ENCODE measurements at regions not wholly inside any gene's neighbourhood (a gene's known extent, or its start where the extent isn't known, plus 50 kb on each side); places are given as distances from the start of the nearest gene placed in this dataset.

DNA sequence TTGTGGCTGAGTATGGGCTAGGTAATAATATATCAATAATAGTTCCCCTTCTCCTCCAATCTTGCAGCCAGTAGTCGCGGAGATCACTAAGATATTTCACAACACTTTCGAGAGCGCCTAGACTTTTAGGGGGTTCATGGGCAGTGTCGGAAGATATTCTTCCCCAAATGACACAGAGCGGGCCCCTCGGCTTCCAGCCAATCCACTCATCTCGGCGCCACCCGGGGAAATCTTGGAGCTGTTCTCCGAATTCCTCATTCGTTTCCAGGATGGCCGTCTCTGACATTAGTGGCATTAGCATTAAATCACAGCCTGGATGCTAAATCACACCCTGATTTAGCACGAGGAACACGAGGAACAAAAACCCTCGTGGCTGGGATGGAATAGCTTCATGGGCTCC is 437.7 kb downstream of the ZNF516 start:
- ChIA-PET CTCF (no interaction called here), POLR2A (no interaction called here)
- no peaks in the 10 kb centered on the region for H3K4me1 Mint-ChIP-seq (ENCODE audit: low read depth)
- no peak overlapping the region for H3K27ac ChIP-seq (ENCODE audit: low read depth in 1 of 2, low read length in 2 of 2)
- DNase-seq = no peak
- H3K9me3 Mint-ChIP-seq = no peaks in the 10 kb centered on the region
- H3K27me3 Mint-ChIP-seq = no peaks in the 10 kb centered on the region
- H3K36me3 Mint-ChIP-seq (ENCODE audit: low read depth) = no peaks in the 10 kb centered on the region
- no peaks in the 10 kb centered on the region for H3K36me3 ChIP-seq (ENCODE audit: insufficient read depth, low read length)
- H3K27ac Mint-ChIP-seq = no peak overlapping the region
- peaks cover 0 to 10% of the 10 kb centered on the region in 2 experiments for H3K9me3 ChIP-seq (ENCODE audit: control insufficient read depth in 1 of 2, insufficient read depth in 1 of 2, low read length in 2 of 2)
- TF ChIP-seq, protein P1, sequence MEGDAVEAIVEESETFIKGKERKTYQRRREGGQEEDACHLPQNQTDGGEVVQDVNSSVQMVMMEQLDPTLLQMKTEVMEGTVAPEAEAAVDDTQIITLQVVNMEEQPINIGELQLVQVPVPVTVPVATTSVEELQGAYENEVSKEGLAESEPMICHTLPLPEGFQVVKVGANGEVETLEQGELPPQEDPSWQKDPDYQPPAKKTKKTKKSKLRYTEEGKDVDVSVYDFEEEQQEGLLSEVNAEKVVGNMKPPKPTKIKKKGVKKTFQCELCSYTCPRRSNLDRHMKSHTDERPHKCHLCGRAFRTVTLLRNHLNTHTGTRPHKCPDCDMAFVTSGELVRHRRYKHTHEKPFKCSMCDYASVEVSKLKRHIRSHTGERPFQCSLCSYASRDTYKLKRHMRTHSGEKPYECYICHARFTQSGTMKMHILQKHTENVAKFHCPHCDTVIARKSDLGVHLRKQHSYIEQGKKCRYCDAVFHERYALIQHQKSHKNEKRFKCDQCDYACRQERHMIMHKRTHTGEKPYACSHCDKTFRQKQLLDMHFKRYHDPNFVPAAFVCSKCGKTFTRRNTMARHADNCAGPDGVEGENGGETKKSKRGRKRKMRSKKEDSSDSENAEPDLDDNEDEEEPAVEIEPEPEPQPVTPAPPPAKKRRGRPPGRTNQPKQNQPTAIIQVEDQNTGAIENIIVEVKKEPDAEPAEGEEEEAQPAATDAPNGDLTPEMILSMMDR (IDR thresholded peaks at IDR 0.05) = no peak
- no peak overlapping the region for H3K4me3 Mint-ChIP-seq
- intact Hi-C loops (cut with DNase I, micrococcal nuclease) = no loop called here
- ATAC-seq (ENCODE audit: poor library complexity) = no peak
- no peaks in the 10 kb centered on the region for H3K27me3 ChIP-seq (ENCODE audit: control insufficient read depth in 1 of 2, insufficient read depth in 2 of 2, low read length in 2 of 2)
- H3K4me1 ChIP-seq (ENCODE audit: insufficient read depth, low read length) = no peaks in the 10 kb centered on the region
- H3K4me3 ChIP-seq (ENCODE audit: low read length) = no peak overlapping the region

DNA sequence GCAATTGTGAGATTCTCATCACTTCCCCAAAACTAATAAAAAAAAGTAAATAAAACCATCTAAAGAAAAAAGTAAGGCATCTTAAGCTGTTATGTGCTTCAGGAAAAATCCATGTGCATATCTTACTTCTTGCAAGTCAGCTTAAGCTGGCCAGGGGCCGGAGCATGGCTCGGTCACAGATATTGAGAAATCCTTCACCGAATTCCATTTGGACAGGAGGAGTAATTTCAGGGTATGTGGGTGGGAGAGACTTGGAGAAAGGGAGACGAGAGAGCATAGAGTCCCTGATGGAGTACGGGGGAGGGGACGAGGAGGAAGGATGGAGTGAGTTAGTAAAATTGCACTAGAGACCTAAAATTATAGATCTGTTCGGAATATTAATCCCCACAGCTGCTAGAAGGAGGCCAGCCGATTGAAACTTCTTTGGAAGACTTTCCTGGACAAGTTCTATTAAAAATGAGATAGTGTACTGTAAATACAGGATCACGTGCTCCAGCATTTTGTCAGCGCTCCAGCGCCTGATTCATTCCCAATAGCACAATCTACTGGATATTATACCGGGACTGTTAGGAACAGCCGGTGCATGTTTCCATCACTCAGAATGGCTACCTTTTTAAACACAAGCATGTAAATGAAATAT is 438.5 kb downstream of the ZNF516 start:
- no peak for ATAC-seq (ENCODE audit: poor library complexity)
- H3K4me1 ChIP-seq (ENCODE audit: insufficient read depth, low read length) = no peaks in the 10 kb centered on the region
- intact Hi-C loops (cut with DNase I, micrococcal nuclease) = no loop called here
- no peaks in the 10 kb centered on the region for H3K27me3 Mint-ChIP-seq
- CTCF ChIA-PET = no interaction called here
- no peaks in the 10 kb centered on the region for H3K27me3 ChIP-seq (ENCODE audit: control insufficient read depth in 1 of 2, insufficient read depth in 2 of 2, low read length in 2 of 2)
- H3K36me3 ChIP-seq (ENCODE audit: insufficient read depth, low read length) = no peaks in the 10 kb centered on the region
- no peaks in the 10 kb centered on the region for H3K4me1 Mint-ChIP-seq (ENCODE audit: low read depth)
- H3K4me3 Mint-ChIP-seq = no peak overlapping the region
- H3K4me3 ChIP-seq (ENCODE audit: low read length) = no peak overlapping the region
- no peak for DNase-seq
- no peaks in the 10 kb centered on the region for H3K9me3 Mint-ChIP-seq
- POLR2A ChIA-PET = no interaction called here
- no peak overlapping the region for H3K27ac ChIP-seq (ENCODE audit: low read depth in 1 of 2, low read length in 2 of 2)
- H3K36me3 Mint-ChIP-seq (ENCODE audit: low read depth) = no peaks in the 10 kb centered on the region
- H3K27ac Mint-ChIP-seq = no peak overlapping the region
- TF ChIP-seq, protein P1 (IDR thresholded peaks at IDR 0.05) = no peak
- H3K9me3 ChIP-seq (ENCODE audit: control insufficient read depth in 1 of 2, insufficient read depth in 1 of 2, low read length in 2 of 2) = peaks cover 0 to 10% of the 10 kb centered on the region in 2 experiments

DNA sequence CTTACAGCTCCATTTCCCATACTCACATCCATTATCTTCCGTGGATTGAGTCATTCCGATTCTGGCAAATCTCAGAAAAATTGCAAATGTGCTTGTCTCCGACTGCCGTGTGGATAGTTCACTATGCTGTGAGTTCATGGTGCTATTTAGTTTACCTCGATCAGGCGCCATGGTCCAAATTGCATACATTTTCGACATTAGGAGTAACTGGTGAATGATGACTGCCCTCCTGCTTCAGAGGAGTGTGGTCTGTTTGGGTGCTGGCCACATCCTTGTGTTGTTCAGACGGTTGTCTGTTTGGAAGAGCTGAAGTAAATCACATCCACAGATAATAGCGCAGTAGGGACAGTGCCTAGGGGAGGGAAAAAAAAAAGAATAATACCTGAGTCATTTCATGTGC is 439.5 kb downstream of the ZNF516 start:
- Histone ChIP-seq H3K9me3 (ENCODE audit: control insufficient read depth in 1 of 2, insufficient read depth in 1 of 2, low read length in 2 of 2) (peaks cover 0 to 10% of the 10 kb centered on the region in 2 experiments), H3K4me1 (ENCODE audit: insufficient read depth, low read length) (no peaks in the 10 kb centered on the region), H3K4me3 (ENCODE audit: low read length) (no peak overlapping the region), H3K36me3 (ENCODE audit: insufficient read depth, low read length) (no peaks in the 10 kb centered on the region), H3K27me3 (ENCODE audit: control insufficient read depth in 1 of 2, insufficient read depth in 2 of 2, low read length in 2 of 2) (no peaks in the 10 kb centered on the region), H3K27ac (ENCODE audit: low read depth in 1 of 2, low read length in 2 of 2) (no peak overlapping the region)
- no peaks in the 10 kb centered on the region for H3K4me1 Mint-ChIP-seq (ENCODE audit: low read depth)
- no peak overlapping the region for H3K27ac Mint-ChIP-seq
- H3K4me3 Mint-ChIP-seq = no peak overlapping the region
- ChIA-PET CTCF (no interaction called here), POLR2A (no interaction called here)
- intact Hi-C loops (cut with DNase I, micrococcal nuclease) = no loop called here
- ATAC-seq (ENCODE audit: poor library complexity) (no peak), DNase-seq (no peak)
- no peaks in the 10 kb centered on the region for H3K36me3 Mint-ChIP-seq (ENCODE audit: low read depth)
- no peaks in the 10 kb centered on the region for H3K27me3 Mint-ChIP-seq
- TF ChIP-seq, protein P1 (IDR thresholded peaks at IDR 0.05) = no peak
- H3K9me3 Mint-ChIP-seq = no peaks in the 10 kb centered on the region
